AG04450 (cell line): ENCODE measurements at regions not wholly inside any gene's neighbourhood (a gene's known extent, or its start where the extent isn't known, plus 50 kb on each side); places are given as distances from the start of the nearest gene placed in this dataset.
"Not testable (repeated sequence)": the region's sequence is repeated elsewhere in the genome, so short reads cannot be mapped to it uniquely, and the experiment has no call there.

ENCODE experiments used
- CTCF ChIA-PET: fragments of 300-600, 350-600 bp; formaldehyde crosslinking; extraction: SDS; loops from one replicate; lab custom pipeline; 2022; ENCODE audit warnings: antibody characterized with exemption, inconsistent platforms; lab: Charles Lee
- POLR2A ChIA-PET: fragments of 350-600 bp; formaldehyde crosslinking; extraction: SDS; loops from one replicate; lab custom pipeline; 2021; ENCODE audit warnings: antibody characterized with exemption, inconsistent platforms; lab: Yijun Ruan, JAX
- DNase-seq: peaks from one replicate; pipeline ENCODE4 v3.0.0-alpha.2; 2011; ENCODE audit warnings: low read depth, low spot score
- H3K27ac ChIP-seq: one replicate; pipeline ENCODE4 v1.5.1; 2012; ENCODE audit warnings: low read depth, low read length, control low read depth
- H3K27me3 ChIP-seq: one replicate; pipeline ENCODE4 v1.6.0; 2012; ENCODE audit warnings: low read length; ENCODE audit not compliant: control insufficient read depth, insufficient read depth
- H3K4me3 ChIP-seq: 2 replicates; pipeline ENCODE4 v1.5.1; 2011; ENCODE audit warnings: mild to moderate bottlenecking, low read depth, low read length, control low read depth
- H3K9me3 ChIP-seq: 2 replicates; pipeline ENCODE4 v1.5.1; 2012; ENCODE audit warnings: low read length; ENCODE audit not compliant: control insufficient read depth, insufficient read depth
- TF ChIP-seq, protein P1 (sequence below): IDR thresholded peaks from 2 replicates; pipeline ENCODE4 v1.5.1; 2011; ENCODE audit warnings: low read depth, low read length, control low read depth, inconsistent platforms

GRCh38 chr2:167572883-167573619, 674.3 kb downstream of the STK39 start:
- Histone ChIP-seq H3K4me3 (no peak overlapping the region), H3K27me3 (no peaks in the 10 kb centered on the region), H3K9me3 (no peaks in the 10 kb centered on the region), H3K27ac (no peak overlapping the region)
- no peak for DNase-seq
- ChIA-PET POLR2A (no interaction called here), CTCF (no interaction called here)
- TF ChIP-seq, protein P1, sequence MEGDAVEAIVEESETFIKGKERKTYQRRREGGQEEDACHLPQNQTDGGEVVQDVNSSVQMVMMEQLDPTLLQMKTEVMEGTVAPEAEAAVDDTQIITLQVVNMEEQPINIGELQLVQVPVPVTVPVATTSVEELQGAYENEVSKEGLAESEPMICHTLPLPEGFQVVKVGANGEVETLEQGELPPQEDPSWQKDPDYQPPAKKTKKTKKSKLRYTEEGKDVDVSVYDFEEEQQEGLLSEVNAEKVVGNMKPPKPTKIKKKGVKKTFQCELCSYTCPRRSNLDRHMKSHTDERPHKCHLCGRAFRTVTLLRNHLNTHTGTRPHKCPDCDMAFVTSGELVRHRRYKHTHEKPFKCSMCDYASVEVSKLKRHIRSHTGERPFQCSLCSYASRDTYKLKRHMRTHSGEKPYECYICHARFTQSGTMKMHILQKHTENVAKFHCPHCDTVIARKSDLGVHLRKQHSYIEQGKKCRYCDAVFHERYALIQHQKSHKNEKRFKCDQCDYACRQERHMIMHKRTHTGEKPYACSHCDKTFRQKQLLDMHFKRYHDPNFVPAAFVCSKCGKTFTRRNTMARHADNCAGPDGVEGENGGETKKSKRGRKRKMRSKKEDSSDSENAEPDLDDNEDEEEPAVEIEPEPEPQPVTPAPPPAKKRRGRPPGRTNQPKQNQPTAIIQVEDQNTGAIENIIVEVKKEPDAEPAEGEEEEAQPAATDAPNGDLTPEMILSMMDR, result no peak

DNA sequence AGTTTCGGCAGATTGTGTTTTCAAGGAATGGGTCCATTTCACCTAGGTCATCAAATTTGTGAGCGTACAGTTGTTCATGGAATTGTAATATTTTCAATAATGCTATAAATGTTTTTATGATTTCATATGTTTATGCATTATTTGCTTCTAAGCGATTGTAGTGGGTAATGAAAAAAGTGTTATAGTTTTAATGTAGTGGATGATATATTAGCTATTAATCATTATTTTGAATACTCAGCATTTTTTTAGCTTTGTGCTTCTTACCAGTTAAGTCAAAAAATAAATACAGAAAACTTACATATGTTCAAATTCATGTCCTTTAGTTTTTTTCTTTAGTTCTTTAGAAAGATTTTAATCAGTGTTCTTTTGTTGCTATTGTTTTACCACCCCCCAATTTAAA, 677.0 kb downstream of the STK39 start:
- Histone ChIP-seq H3K27me3 (no peaks in the 10 kb centered on the region), H3K4me3 (no peak overlapping the region), H3K9me3 (no peaks in the 10 kb centered on the region), H3K27ac (no peak overlapping the region)
- ChIA-PET CTCF (no interaction called here), POLR2A (no interaction called here)
- TF ChIP-seq, protein P1, result no peak
- DNase-seq, result no peak

DNA sequence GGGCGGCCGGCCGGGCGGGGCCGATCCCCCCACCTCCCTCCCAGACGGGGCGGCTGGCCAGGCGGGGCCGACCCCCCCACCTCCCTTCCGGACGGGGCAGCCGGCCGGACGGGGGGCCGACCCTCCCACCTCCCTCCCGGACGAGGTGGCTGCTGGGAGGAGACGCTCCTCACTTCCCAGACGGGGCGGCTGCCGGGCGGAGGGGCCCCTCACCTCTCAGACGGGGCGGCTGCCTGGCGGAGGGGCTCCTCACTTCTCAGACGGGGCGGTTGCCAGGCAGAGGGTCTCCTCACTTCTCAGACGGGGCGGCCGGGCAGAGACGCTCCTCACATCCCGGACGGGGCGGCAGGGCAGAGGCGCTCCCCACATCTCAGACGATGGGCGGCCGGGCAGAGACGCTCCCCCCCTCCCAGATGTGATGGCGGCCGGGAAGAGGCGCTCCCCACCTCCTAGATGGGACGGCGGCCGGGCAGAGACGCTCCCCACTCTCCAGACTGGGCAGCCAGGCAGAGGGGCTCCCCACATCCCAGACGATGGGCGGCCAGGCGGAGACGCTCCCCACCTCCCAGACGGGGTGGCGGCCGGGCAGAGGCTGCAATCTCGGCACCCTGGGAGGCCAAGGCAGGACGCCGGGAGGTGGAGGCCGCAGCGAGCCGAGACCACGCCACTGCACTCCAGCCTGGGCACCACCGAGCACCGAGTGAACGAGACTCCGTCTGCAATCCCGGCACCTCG, 675.8 kb downstream of the XIRP2 start:
- H3K27me3 ChIP-seq, DNase-seq, H3K4me3 ChIP-seq, H3K27ac ChIP-seq, H3K9me3 ChIP-seq, POLR2A ChIA-PET, CTCF ChIA-PET: not testable (repeated sequence)

- CTCF ChIA-PET, POLR2A ChIA-PET, H3K27ac ChIP-seq, H3K9me3 ChIP-seq, DNase-seq, H3K4me3 ChIP-seq, H3K27me3 ChIP-seq: not testable (repeated sequence)
Observed at GRCh38 chr2:167558272-167558991, 670.2 kb downstream of the XIRP2 start.

GRCh38 chr2:167555098-167555720, 666.9 kb downstream of the XIRP2 start:
- Histone ChIP-seq H3K27me3 (no peaks in the 10 kb centered on the region), H3K9me3 (peaks cover 4% of the 10 kb centered on the region; the same call in 1 of the 2 replicates), H3K4me3 (no peak overlapping the region), H3K27ac (no peak overlapping the region)
- TF ChIP-seq, protein P1, result no peak
- ChIA-PET POLR2A (no interaction called here), CTCF (interaction anchor here (1.2 kb wide), 1 partner anchor 564 kb away, joined by 3 read pairs; no protein-coding TSS in a partner anchor)
- DNase-seq, result no peak
